HepG2 (cell line): ENCODE measurements at regions not wholly inside any gene's neighbourhood (a gene's known extent, or its start where the extent isn't known, plus 50 kb on each side); places are given as distances from the start of the nearest gene placed in this dataset.

Experiments used
- ATAC-seq: fragments of 200-7000 bp; cut with Tn5 transposase; 3 replicates; pipeline ENCODE4 v1.9.1; 2020; ENCODE audit warnings: mild to moderate bottlenecking, moderate library complexity
- BruUV-seq: library from RNA; stranded (reverse); fragments of 400-500 nt; replicated peaks from 2 replicates; lab custom pipeline; 2021; lab: Mats Ljungman, UMichigan
- CTCF ChIA-PET: fragments of 300-600 bp; formaldehyde crosslinking; extraction: SDS; loops from one replicate; lab custom pipeline; 2021; ENCODE audit warnings: low total read pairs, inconsistent platforms, low intra/inter-chr PET ratio; lab: Yijun Ruan, JAX
- POLR2A ChIA-PET: fragments of 350-600 bp; sonication (Branson Sonifier 250); formaldehyde crosslinking; loops from one replicate; lab custom pipeline; 2020; ENCODE audit warnings: antibody characterized with exemption, inconsistent platforms; lab: Yijun Ruan, JAX
- DNase-seq: peaks from one replicate; pipeline ENCODE4 v3.0.0-alpha.2; 2015; ENCODE audit warnings: low spot score
- FAIRE-seq: peaks from 3 replicates; lab custom pipeline; 2011; peaks lifted over from hg19 to GRCh38; lab: Jason Lieb, UNC
- H2AFZ ChIP-seq: one replicate; pipeline ENCODE4 v1.6.1; 2011; ENCODE audit warnings: low read length, inconsistent platforms
- H3K27ac ChIP-seq: fragments of 300-600 bp; 3 replicates; pipeline ENCODE4 v1.8.0; 2011; ENCODE audit warnings: mixed run types, mild to moderate bottlenecking, mixed read lengths, low read length, inconsistent platforms; ENCODE audit not compliant: insufficient read depth; ENCODE audit errors: extremely low read length
- H3K27me3 ChIP-seq, 2 experiments: fragments of 200-600 bp in 1 of 2; 2 replicates in 1 of 2; 3 replicates in 1 of 2; pipeline versions ENCODE4 v1.6.0 to v1.8.0; 2011; ENCODE audit warnings: low read length in 2 of 2, mild to moderate bottlenecking in 2 of 2, moderate library complexity in 2 of 2, inconsistent platforms in 1 of 2; ENCODE audit not compliant: insufficient read depth in 2 of 2, control insufficient read depth in 1 of 2
- H3K36me3 ChIP-seq, 2 experiments: fragments of 200-600 bp in 1 of 2; replicated peaks in 1 of 2; 2 replicates in 1 of 2; 3 replicates in 1 of 2; pipeline versions ENCODE4 v1.5.1 to v1.8.0; 2011; ENCODE audit warnings: low read length in 2 of 2, inconsistent platforms in 1 of 2; ENCODE audit not compliant: insufficient read depth in 2 of 2, control insufficient read depth in 1 of 2
- H3K4me1 ChIP-seq: 2 replicates; pipeline ENCODE4 v1.5.1; 2012; ENCODE audit warnings: low read length, inconsistent platforms; ENCODE audit not compliant: insufficient read depth
- H3K4me2 ChIP-seq: 2 replicates; pipeline ENCODE4 v1.6.0; 2011; ENCODE audit warnings: low read depth, low read length, inconsistent platforms
- H3K4me3 ChIP-seq, 3 experiments: fragments of 200-600 bp in 1 of 3; sonication (generic), shearing (Covaris generic) in 1 of 3; replicated peaks in 1 of 3; 2 replicates each; pipeline ENCODE4 v1.5.1; 2011 to 2016; ENCODE audit warnings: low read length in 3 of 3, inconsistent platforms in 2 of 3, low read depth in 2 of 3, mild to moderate bottlenecking in 2 of 3, control low read depth in 1 of 3, mixed read lengths in 1 of 3; ENCODE audit not compliant: insufficient read depth in 1 of 3
- H3K79me2 ChIP-seq: one replicate; pipeline ENCODE4 v1.6.1; 2011; ENCODE audit warnings: low read length, inconsistent platforms; ENCODE audit not compliant: insufficient read depth
- H3K9ac ChIP-seq: 2 replicates; pipeline ENCODE4 v1.6.0; 2011; ENCODE audit warnings: mild to moderate bottlenecking, low read depth, low read length, inconsistent platforms; ENCODE audit not compliant: insufficient read depth
- H3K9me3 ChIP-seq: 2 replicates; pipeline ENCODE4 v1.5.1; 2012; ENCODE audit warnings: mild to moderate bottlenecking, low read length
- H4K20me1 ChIP-seq: 2 replicates; pipeline ENCODE4 v1.6.0; 2011; ENCODE audit warnings: inconsistent platforms, mild to moderate bottlenecking, low read length, moderate library complexity; ENCODE audit not compliant: insufficient read depth
- ELF3 ChIP-seq: IDR thresholded peaks from 2 replicates; pipeline ENCODE4 v1.6.1; 2016; ENCODE audit warnings: missing genetic modification reagents, missing compliant biosample characterization
- ELF4 ChIP-seq: sonication (generic); formaldehyde crosslinking; IDR thresholded peaks from 2 replicates; pipeline ENCODE4 v1.5.0; 2020; ENCODE audit warnings: missing genetic modification reagents, mild to moderate bottlenecking, moderate library complexity, borderline replicate concordance
- ONECUT2 ChIP-seq: sonication (generic); formaldehyde crosslinking; IDR thresholded peaks from 2 replicates; pipeline ENCODE4 v1.4.0; 2020; ENCODE audit warnings: missing genetic modification reagents
- PHB2 ChIP-seq: fragments of 450-650 bp; IDR thresholded peaks from 2 replicates; pipeline ENCODE4 v1.6.1; 2018; ENCODE audit not compliant: partially characterized antibody
- ZNF280B ChIP-seq: sonication (generic); formaldehyde crosslinking; IDR thresholded peaks from 2 replicates; pipeline ENCODE4 v1.5.0; 2020; ENCODE audit warnings: missing genetic modification reagents, mild to moderate bottlenecking, borderline replicate concordance
- ZNF629 ChIP-seq: sonication (generic); formaldehyde crosslinking; conservative IDR thresholded peaks from 2 replicates; pipeline ENCODE4 v1.5.0; 2020; ENCODE audit warnings: missing genetic modification reagents
- WGBS: methylation state at CpG from one replicate; pipeline ENCODE4 v1.1.6; 2017; ENCODE audit warnings: low lambda C conversion rate; 5-methylcytosine and 5-hydroxymethylcytosine counted together
- in situ Hi-C: cut with HindIII; loops from 2 replicates; pipeline ENCODE4 v1.10.0; 2017; ENCODE audit warnings: low pct_unique_long_range_greater_than_20kb; ENCODE audit not compliant: extremely low pct_ligation_motif_present
- intact Hi-C: fragments of 100-400 bp; cut with micrococcal nuclease; formaldehyde crosslinking; loops from one replicate; pipeline ENCODE4 v1.10.0; 2022; ENCODE audit not compliant: unreplicated experiment
- TF ChIP-seq, protein P1 (sequence below): sonication (generic); formaldehyde crosslinking; IDR thresholded peaks from 2 replicates; pipeline ENCODE4 v1.4.0; 2020; ENCODE audit warnings: mild to moderate bottlenecking, missing genetic modification reagents

DNA sequence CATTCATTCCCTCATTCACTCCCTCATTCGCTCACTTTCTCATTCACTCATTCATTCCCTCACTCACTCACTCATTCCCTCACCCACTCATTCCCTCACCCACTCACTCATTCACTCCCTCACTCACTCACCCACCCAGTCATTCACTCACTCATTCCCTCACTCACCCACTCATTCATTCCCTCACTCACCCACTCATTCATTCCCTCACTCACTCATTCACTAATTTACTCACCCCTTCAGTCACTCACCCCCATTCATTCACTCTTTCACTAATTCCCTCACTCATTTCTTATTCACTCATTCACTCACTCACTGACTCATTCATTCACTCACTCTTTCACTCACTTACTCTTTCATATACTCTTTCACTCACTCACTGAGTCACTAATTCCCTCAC lies 303.1 kb downstream of the C16orf95 start (continued):
- no peak for TF ChIP-seq ZNF280B
- TF ChIP-seq, all 625 proteins: peak for 1

DNA sequence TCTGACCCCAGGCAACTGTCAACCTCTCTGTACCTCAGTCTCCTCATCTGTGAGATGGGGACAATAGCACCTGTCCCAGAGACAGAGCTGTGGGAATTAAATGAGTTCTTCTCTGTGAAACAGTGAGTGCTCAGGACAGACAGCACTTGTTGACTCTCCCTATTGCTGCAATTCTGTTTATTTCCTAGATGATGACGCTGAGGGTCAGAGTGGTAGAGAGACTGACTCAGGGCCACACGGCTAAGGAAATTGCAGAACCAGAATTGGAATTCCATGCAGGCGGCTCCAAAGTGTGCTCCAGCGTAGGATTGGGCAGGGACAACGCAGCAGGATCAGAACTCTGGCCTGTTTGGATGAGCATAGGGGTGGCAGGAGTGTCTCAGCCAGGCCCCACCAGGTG lies 302.2 kb downstream of the C16orf95 start:
- Histone ChIP-seq H3K79me2 (no peaks in the 10 kb centered on the region), H3K4me1 (no peaks in the 10 kb centered on the region)
- in situ Hi-C loops = no loop called here
- TF ChIP-seq, protein P1, sequence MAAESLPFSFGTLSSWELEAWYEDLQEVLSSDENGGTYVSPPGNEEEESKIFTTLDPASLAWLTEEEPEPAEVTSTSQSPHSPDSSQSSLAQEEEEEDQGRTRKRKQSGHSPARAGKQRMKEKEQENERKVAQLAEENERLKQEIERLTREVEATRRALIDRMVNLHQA = no peak
- TF ChIP-seq ELF4 (CRISPR knock-in tag) (no peak), PHB2 (no peak), ELF3 (CRISPR knock-in tag) (no peak), ZNF629 (peak; percentile 31; the same call in 1 of the 2 replicates), ONECUT2 (no peak)
- TF ChIP-seq, all 625 proteins: peak for 1
- no peak for ATAC-seq
- FAIRE-seq = no peak
- Histone ChIP-seq H3K9ac (no peak overlapping the region), H3K27ac (no peak overlapping the region), H3K4me3 (no peak overlapping the region), H2AFZ (no peak overlapping the region), H4K20me1 (no peaks in the 10 kb centered on the region), H3K4me2 (no peak overlapping the region), H3K9me3 (no peaks in the 10 kb centered on the region), H3K27me3 (peaks cover 0 to 17% of the 10 kb centered on the region in 2 experiments; a peak in 1 of 5 replicates), H3K36me3 (no peaks in the 10 kb centered on the region)
- WGBS = 16% methylated on average over 5 of the region's 5 CpGs
- intact Hi-C loops = no loop called here
- no TSS peak for BruUV-seq
- CTCF ChIA-PET = no interaction called here
- POLR2A ChIA-PET = no interaction called here
- DNase-seq = no peak
